ENCODE measurements at regions not wholly inside any gene's neighbourhood (a gene's known extent, or its start where the extent isn't known, plus 50 kb on each side); places are given as distances from the start of the nearest gene placed in this dataset.

DNA sequence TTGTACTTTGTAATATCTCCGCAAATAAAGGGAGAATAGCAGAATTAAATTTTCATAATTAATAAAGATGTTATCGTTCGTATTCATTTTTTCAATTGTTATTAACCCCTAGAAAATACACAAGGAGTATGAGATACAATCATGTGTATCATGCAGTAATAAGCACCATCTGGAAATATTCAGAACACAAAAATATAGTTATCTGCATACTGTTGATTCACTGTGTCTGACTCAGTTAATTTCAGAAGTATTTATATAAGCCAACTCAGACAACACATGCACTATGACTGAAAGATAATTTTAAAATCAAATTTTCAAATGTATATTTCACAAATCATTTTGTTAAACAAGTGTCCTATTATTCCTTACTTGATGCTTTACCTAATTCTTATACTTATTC is 1954.8 kb downstream of the ARAP2 start:
- intact Hi-C loops (cut with DNase I) = no loop called here

DNA sequence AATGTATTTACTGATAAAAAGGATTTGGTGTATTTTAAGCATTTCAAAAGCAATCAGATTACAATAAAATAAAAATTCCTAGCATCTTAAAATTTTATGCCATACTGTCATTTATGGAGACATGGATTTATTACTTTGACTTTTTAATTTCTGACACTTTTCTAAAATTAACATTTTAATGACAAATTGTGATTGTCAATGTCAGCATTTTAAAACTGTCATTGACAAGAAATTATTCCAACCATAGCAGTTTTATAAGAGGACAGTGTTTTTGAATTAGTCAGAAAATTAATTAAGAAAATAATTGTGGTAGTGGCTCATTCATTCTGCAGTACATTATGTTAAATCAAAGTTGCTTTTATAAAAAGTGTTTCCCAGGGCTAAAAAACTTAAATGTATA is 1954.4 kb downstream of the ARAP2 start:
- H3K27me3 ChIP-seq (replicated peaks; ENCODE audit: insufficient read depth) = no peaks in the 10 kb centered on the region
- no peak overlapping the region for H3K27ac ChIP-seq
- no peak for DNase-seq (ENCODE audit: low spot score)
- H3K4me1 ChIP-seq (replicated peaks) = no peaks in the 10 kb centered on the region
- no peaks in the 10 kb centered on the region for H3K9me3 ChIP-seq
- H3K36me3 ChIP-seq = no peaks in the 10 kb centered on the region
- TF ChIP-seq CTCF (IDR thresholded peaks at IDR 0.05) = no peak
- no peak for TF ChIP-seq POLR2AphosphoS5 (IDR thresholded peaks at IDR 0.05)
- no peak for TF ChIP-seq POLR2A (IDR thresholded peaks at IDR 0.05)
- intact Hi-C loops (cut with DNase I) = no loop called here
- no peak overlapping the region for H3K4me3 ChIP-seq

More for the DNA sequence above, 1954.8 kb downstream of the ARAP2 start:
- DNase-seq (ENCODE audit: low spot score) = no peak
- Histone ChIP-seq H3K27ac (no peak overlapping the region), H3K4me1 (replicated peaks) (no peaks in the 10 kb centered on the region), H3K9me3 (no peaks in the 10 kb centered on the region), H3K27me3 (replicated peaks; ENCODE audit: insufficient read depth) (no peaks in the 10 kb centered on the region), H3K4me3 (no peak overlapping the region), H3K36me3 (no peaks in the 10 kb centered on the region)
- TF ChIP-seq CTCF (IDR thresholded peaks at IDR 0.05) (no peak), POLR2A (IDR thresholded peaks at IDR 0.05) (no peak), POLR2AphosphoS5 (IDR thresholded peaks at IDR 0.05) (no peak)
- 70% methylated on average over 3 of the region's 3 CpGs for WGBS

DNA sequence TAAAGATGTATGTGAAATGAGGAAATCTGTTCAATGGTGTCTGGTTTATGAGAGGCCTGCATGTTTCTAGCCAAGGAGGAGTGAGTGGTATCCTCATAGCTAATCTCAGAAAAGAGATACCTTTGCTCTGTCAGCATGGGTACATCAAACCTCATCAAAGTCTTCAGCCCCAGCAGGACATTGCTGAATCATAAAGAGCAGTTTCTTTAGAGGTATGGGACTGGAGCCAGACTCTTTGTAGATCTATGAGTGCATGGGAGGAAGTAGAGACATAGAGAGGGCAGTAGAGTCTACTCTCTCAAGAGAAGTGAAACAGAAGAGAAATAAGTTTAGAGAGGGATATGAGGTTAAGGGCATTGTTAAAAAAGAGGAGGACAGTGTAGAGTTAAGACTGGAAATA is 1950.9 kb downstream of the ARAP2 start:
- H3K9me3 ChIP-seq = no peaks in the 10 kb centered on the region
- DNase-seq (ENCODE audit: low spot score) = no peak
- no peak overlapping the region for H3K4me3 ChIP-seq
- no peak for TF ChIP-seq POLR2AphosphoS5 (IDR thresholded peaks at IDR 0.05)
- TF ChIP-seq CTCF (IDR thresholded peaks at IDR 0.05) = no peak
- no peaks in the 10 kb centered on the region for H3K4me1 ChIP-seq (replicated peaks)
- H3K27me3 ChIP-seq (replicated peaks; ENCODE audit: insufficient read depth) = no peaks in the 10 kb centered on the region
- H3K27ac ChIP-seq = no peak overlapping the region
- no peaks in the 10 kb centered on the region for H3K36me3 ChIP-seq
- intact Hi-C loops (cut with DNase I) = no loop called here

DNA sequence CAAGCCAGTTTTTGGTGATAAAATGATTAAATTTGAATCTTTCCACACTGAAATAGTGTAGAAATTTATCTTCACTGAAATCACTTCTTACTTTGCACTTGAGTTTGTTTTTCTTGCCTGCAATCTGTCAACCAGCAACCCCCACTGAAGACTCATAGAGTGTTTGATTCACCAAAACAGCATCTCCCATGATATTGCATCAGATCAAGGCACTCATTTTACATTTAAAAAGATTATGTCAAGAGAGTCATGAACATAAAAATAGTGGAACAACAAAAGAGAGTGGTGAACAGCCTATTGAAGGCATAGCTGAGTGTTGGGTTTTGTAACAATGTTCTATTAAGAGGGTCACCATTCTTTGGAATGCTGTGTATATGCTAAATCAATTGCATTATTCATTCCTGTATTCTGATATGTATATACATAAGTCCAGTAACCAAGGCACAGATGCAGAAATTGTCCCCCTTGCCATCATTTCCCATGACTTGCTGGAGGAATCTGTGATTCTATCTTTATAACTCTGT is 1934.9 kb downstream of the ARAP2 start:
- no peak overlapping the region for H3K4me3 ChIP-seq

More for the DNA sequence above, 1934.9 kb downstream of the ARAP2 start:
- H3K36me3 ChIP-seq = no peaks in the 10 kb centered on the region
- intact Hi-C loops (cut with DNase I) = no loop called here
- H3K27ac ChIP-seq = no peak overlapping the region
- no peaks in the 10 kb centered on the region for H3K27me3 ChIP-seq (replicated peaks; ENCODE audit: insufficient read depth)
- TF ChIP-seq POLR2AphosphoS5 (IDR thresholded peaks at IDR 0.05) (no peak), POLR2A (IDR thresholded peaks at IDR 0.05) (no peak), CTCF (IDR thresholded peaks at IDR 0.05) (no peak)
- no peaks in the 10 kb centered on the region for H3K9me3 ChIP-seq
- DNase-seq (ENCODE audit: low spot score) = no peak
- no peaks in the 10 kb centered on the region for H3K4me1 ChIP-seq (replicated peaks)
